Hematopoietic multipotent progenitor cell treated with erythropoietin and hydrocortisone succinate and interleukin-3 and kit ligand, for 8 days (in vitro differentiated cells): ENCODE measurements at regions not wholly inside any gene's neighbourhood (a gene's known extent, or its start where the extent isn't known, plus 50 kb on each side); places are given as distances from the start of the nearest gene placed in this dataset.
"Not testable (repeated sequence)": the region's sequence is repeated elsewhere in the genome, so short reads cannot be mapped to it uniquely, and the experiment has no call there.

Source experiments
- DNase-seq: peaks from one replicate; pipeline ENCODE4 v3.0.0-alpha.2; 2015

DNA sequence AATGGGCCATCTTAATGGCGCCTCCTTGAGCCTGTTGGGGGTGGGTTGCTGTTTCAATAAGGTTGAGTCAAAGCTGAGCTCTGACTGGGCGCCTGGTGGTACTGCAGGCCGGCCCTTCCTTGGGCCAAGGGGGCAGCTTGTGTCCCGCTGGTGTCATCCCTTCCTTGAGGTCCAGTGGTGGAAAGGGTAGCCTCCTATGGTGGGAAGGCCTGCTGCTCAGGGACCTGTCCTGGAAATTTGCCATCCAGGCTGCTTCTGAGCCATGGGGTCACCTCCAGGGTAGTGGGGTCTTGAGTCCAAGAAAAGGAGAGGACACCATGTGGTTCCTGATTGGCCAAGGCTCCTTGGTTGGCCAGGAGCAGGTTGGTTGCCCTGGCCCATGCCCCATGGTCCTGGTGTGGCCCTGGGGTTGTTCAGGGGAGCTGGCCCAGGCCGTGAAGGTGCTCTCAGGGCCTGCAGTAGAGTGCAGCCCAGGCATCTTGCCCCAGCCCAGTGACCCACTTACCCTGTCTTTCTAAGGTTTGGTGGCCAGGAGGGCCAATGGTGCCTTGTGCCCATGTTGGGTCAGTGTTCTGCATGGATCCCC is 188.7 kb downstream of the UBE3A start:
- DNase-seq, result no peak

DNA sequence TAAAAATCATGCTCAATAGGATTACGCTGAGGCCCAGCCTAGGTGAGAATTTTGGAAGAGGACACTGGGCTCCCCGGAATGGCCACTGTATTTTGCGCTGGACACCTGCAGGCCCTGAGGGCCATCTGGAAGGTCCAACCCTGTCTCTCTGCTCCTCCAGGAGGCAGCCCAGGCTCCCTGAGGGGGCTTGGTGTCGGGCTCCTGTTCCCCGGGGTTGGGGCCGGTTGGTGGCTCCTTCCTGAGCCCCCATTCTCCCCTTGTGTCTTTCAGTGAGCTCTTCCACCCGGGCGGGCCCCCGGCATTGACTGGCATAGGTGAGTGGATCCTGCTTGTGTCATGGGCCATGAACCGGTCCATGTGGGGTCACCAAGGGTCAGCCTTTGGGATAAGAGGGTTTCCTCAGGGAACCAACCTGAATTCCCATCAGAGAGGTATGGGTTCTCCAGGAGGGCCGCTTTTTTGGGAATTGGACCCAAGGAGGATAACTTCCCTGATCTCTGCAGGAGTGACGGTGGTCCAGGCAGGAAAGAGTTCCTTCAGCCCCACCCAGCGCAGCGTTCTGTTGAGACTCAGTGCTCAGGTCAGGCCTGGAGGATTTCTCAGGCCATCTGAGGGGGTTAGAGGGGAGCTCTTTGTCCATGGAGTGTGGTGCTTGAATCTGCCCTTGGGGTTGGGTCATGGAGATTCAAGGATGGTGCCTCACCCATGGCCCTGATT is 187.8 kb downstream of the UBE3A start:
- no peak for DNase-seq

DNA sequence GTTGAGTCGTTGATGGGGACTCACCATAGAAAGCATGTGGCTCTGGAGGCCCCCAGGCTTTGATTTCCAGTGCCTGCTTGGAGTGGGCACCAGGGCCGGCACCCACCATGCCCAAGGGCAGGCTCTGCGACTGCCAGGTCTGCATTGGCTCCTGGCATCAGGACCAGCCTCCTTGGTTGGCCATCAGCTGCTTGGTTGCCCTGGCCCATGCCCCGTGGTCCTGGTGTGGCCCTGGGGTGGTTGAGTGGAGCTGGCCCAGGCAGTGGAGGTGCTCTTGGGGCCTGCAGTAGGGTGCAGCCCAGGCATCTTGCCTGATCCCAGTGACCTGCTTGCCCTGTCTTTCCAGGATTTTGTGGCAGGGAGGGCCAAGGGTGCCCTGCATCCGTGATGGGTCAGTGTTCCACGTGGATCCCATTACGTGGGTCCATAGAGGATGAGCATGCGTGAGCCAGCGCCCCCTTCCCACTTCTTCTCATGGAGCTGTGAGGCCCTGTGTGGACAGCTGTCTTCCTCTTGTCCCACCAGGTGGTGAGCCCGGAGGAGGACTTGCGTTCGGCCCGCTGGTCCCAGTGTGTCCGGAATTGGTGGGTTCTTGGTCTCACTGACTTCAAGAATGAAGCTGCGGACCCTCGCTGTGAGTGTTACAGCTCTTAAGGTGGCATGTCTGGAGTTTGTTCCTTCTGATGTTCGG is 187.0 kb downstream of the UBE3A start:
- no peak for DNase-seq

DNA sequence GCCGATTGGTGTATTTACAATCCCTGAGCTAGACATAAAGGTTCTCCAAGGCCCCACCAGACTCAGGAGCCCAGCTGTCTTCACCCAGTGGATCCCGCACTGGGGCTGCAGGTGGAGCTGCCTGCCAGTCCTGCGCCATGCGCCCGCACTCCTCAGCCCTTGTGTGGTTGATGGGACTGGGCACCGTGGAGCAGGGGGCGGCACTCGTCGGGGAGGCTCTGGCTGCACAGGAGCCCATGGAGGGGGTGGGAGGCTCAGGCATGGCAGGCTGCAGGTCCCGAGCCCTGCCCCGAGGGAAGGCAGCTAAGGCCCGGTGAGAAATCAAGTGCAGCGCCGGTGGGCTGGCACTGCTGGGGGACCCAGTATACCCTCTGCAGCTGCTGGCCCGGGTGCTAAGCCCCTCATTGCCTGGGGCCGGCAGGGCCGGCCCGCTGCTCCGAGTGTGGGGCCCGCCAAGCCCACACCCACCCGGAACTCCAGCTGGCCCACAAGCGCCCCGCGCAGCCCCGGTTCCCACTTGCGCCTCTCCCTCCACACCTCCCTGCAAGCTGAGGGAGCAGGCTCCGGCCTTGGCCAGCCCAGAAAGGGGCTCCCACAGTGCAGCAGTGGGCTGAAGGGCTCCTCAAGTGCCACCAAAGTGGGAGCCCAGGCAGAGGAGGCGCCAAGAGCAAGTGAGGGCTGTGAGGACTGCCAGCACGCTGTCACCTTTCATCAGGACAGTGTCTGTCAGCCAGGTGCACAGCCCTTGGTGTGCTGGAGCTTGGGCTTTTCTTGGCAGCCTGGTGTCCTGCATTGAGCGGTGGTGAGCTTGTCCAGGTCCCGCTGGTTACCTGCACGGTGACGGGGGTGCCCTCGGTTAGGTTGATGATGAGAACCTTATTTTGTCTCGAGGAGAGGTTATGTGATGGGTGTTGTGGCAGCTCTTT is 185.5 kb downstream of the UBE3A start:
- DNase-seq, result not testable (repeated sequence)

GRCh38 chr15:25268166-25268565 is 170.7 kb downstream of the UBE3A start:
- DNase-seq, result no peak
